ENCODE measurements at regions not wholly inside any gene's neighbourhood (a gene's known extent, or its start where the extent isn't known, plus 50 kb on each side); places are given as distances from the start of the nearest gene placed in this dataset.

- whole genome bisulfite sequencing, 2 donors, result 72 to 77% methylated on average over 4 of the region's 4 CpGs
- H3K27me3 ChIP-seq, result no peaks in the 10 kb centered on the region
- DNase-seq (no peak), ATAC-seq (no peak)
- H3K27ac ChIP-seq, result no peak overlapping the region
- no peaks in the 10 kb centered on the region for H3K4me1 ChIP-seq
- TF ChIP-seq CTCF (IDR thresholded peaks at IDR 0.05) (no peak), POLR2A (IDR thresholded peaks at IDR 0.05) (no peak)
- intact Hi-C loops (cut with DNase I), result no loop called here
- H3K4me3 ChIP-seq, result no peak overlapping the region
- no peaks in the 10 kb centered on the region for H3K36me3 ChIP-seq (replicated peaks in 1 of 2; ENCODE audit: insufficient read depth in 1 of 2, low read depth in 2 of 2)
- no peaks in the 10 kb centered on the region for H3K9me3 ChIP-seq
These were observed 453.9 kb downstream of the SNAPC1 start for GRCh38 chr14:62216121-62216520.

GRCh38 chr14:62234849-62235248 lies 472.6 kb downstream of the SNAPC1 start:
- no peaks in the 10 kb centered on the region for H3K36me3 ChIP-seq (replicated peaks in 1 of 2; ENCODE audit: insufficient read depth in 1 of 2, low read depth in 2 of 2)
- intact Hi-C loops (cut with DNase I), result no loop called here
- 46 to 62% methylated on average over 3 of the region's 3 CpGs for WGBS, 2 donors
- ATAC-seq, result no peak
- H3K27ac ChIP-seq, result no peak overlapping the region
- no peak for DNase-seq
- H3K4me3 ChIP-seq, result no peak overlapping the region
- H3K9me3 ChIP-seq, result peaks cover 0 to 12% (median 0%) of the 10 kb centered on the region in 3 donors
- TF ChIP-seq POLR2A (IDR thresholded peaks at IDR 0.05), result no peak
- TF ChIP-seq CTCF (IDR thresholded peaks at IDR 0.05), result no peak
- H3K27me3 ChIP-seq, result no peaks in the 10 kb centered on the region
- no peaks in the 10 kb centered on the region for H3K4me1 ChIP-seq

- H3K36me3 ChIP-seq (replicated peaks in 1 of 2; ENCODE audit: insufficient read depth in 1 of 2, low read depth in 2 of 2), result no peaks in the 10 kb centered on the region
- no peaks in the 10 kb centered on the region for H3K27me3 ChIP-seq
- TF ChIP-seq POLR2A (IDR thresholded peaks at IDR 0.05), result no peak
- ATAC-seq (no peak), DNase-seq (no peak)
- intact Hi-C loops (cut with DNase I), result no loop called here
- no peaks in the 10 kb centered on the region for H3K9me3 ChIP-seq
- no peak overlapping the region for H3K27ac ChIP-seq
- H3K4me1 ChIP-seq, result no peaks in the 10 kb centered on the region
- WGBS, 2 donors, result 47 to 87% methylated on average over 1 of the region's 1 CpG
- no peak overlapping the region for H3K4me3 ChIP-seq
These were observed 482.0 kb downstream of the SNAPC1 start for GRCh38 chr14:62244221-62244620.

GRCh38 chr14:62247266-62247665 lies 485.0 kb downstream of the SNAPC1 start:
- WGBS, 2 donors, result 48 to 60% methylated on average over 4 of the region's 4 CpGs

GRCh38 chr14:62251237-62251636 lies 489.0 kb downstream of the SNAPC1 start:
- ATAC-seq (no peak), DNase-seq (no peak)
- H3K27me3 ChIP-seq, result no peaks in the 10 kb centered on the region
- H3K36me3 ChIP-seq (replicated peaks in 1 of 2; ENCODE audit: insufficient read depth in 1 of 2, low read depth in 2 of 2), result no peaks in the 10 kb centered on the region
- no peak for TF ChIP-seq POLR2A (IDR thresholded peaks at IDR 0.05)
- TF ChIP-seq CTCF (IDR thresholded peaks at IDR 0.05), result no peak
- H3K9me3 ChIP-seq, result no peaks in the 10 kb centered on the region
- no peak overlapping the region for H3K4me3 ChIP-seq
- intact Hi-C loops (cut with DNase I), result no loop called here
- no peaks in the 10 kb centered on the region for H3K4me1 ChIP-seq
- 23 to 28% methylated on average over 4 of the region's 4 CpGs for WGBS, 2 donors
- no peak overlapping the region for H3K27ac ChIP-seq

More at GRCh38 chr14:62247266-62247665, 485.0 kb downstream of the SNAPC1 start:
- Histone ChIP-seq H3K4me3 (no peak overlapping the region), H3K27ac (no peak overlapping the region), H3K27me3 (no peaks in the 10 kb centered on the region), H3K9me3 (no peaks in the 10 kb centered on the region), H3K36me3 (replicated peaks in 1 of 2; ENCODE audit: insufficient read depth in 1 of 2, low read depth in 2 of 2) (no peaks in the 10 kb centered on the region), H3K4me1 (no peaks in the 10 kb centered on the region)
- no peak for TF ChIP-seq CTCF (IDR thresholded peaks at IDR 0.05)
- TF ChIP-seq POLR2A (IDR thresholded peaks at IDR 0.05), result no peak
- ATAC-seq (no peak), DNase-seq (no peak)
- intact Hi-C loops (cut with DNase I), result no loop called here

Measured in body of pancreas (tissue), 4 donors.